Calu3 (cell line): ENCODE measurements at regions not wholly inside any gene's neighbourhood (a gene's known extent, or its start where the extent isn't known, plus 50 kb on each side); places are given as distances from the start of the nearest gene placed in this dataset.

ENCODE experiments used
- BruUV-seq: library from RNA; stranded (reverse); fragments of 400-500 nt; replicated peaks from 2 replicates; lab custom pipeline; 2021; lab: Mats Ljungman, UMichigan
- CTCF ChIA-PET: fragments of 300-600 bp; sonication (Branson Sonifier 250); formaldehyde crosslinking; loops from one replicate; lab custom pipeline; 2022; ENCODE audit warnings: antibody characterized with exemption; lab: Charles Lee
- DNase-seq: peaks from one replicate; pipeline ENCODE4 v3.0.0; 2022
- H3K27ac Mint-ChIP-seq: one replicate; pipeline ENCODE4 v1.8.0; 2022; ENCODE audit warnings: mixed read lengths; ENCODE audit not compliant: unreplicated experiment
- H3K27me3 Mint-ChIP-seq: one replicate; pipeline ENCODE4 v1.8.0; 2022; ENCODE audit warnings: mixed read lengths; ENCODE audit not compliant: unreplicated experiment
- H3K36me3 Mint-ChIP-seq: one replicate; pipeline ENCODE4 v1.8.0; 2022; ENCODE audit warnings: mild to moderate bottlenecking, moderate library complexity, mixed read lengths; ENCODE audit not compliant: insufficient read depth, unreplicated experiment
- H3K4me1 Mint-ChIP-seq: one replicate; pipeline ENCODE4 v1.8.0; 2022; ENCODE audit warnings: mild to moderate bottlenecking, low read depth, mixed read lengths; ENCODE audit not compliant: unreplicated experiment
- H3K4me3 Mint-ChIP-seq: one replicate; pipeline ENCODE4 v1.8.0; 2022; ENCODE audit warnings: mild to moderate bottlenecking, low read depth, moderate library complexity, mixed read lengths; ENCODE audit not compliant: unreplicated experiment
- H3K9me3 Mint-ChIP-seq: one replicate; pipeline ENCODE4 v1.8.0; 2022; ENCODE audit warnings: low read depth, mixed read lengths; ENCODE audit not compliant: unreplicated experiment
- intact Hi-C: fragments of 100-400 bp; cut with micrococcal nuclease; formaldehyde crosslinking; loops from one replicate; pipeline ENCODE4 v1.10.0; 2022; ENCODE audit not compliant: unreplicated experiment
- TF ChIP-seq, protein P1 (sequence below): fragments of 200-600 bp; IDR thresholded peaks from one replicate; pipeline ENCODE4 v1.8.0; 2022; ENCODE audit warnings: antibody characterized with exemption; ENCODE audit not compliant: unreplicated experiment

DNA sequence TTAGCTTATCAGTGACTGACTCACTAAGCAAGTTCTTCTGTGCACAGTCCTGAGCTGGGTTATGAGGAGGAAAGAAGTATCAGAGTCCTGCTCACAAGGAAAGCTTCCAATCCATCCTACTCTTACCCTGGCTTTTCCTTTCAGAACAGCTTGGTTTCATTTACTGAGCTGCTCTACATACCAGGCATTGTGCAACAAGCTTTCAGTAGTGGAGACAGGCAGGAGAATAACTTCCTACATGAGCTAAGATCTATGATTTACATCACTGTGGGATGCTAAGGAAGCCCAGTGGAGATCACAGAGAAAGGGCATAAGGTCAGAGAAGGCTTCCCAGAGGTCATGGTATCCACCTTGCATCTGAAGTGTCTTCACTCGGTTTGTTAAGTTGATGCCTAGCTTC lies 144.5 kb downstream of the MAP3K7 start:
- H3K9me3 Mint-ChIP-seq: no peaks in the 10 kb centered on the region
- H3K4me1 Mint-ChIP-seq: no peaks in the 10 kb centered on the region
- no peak for DNase-seq
- H3K4me3 Mint-ChIP-seq: no peak overlapping the region
- H3K36me3 Mint-ChIP-seq: no peaks in the 10 kb centered on the region
- BruUV-seq: no TSS peak
- no peak overlapping the region for H3K27ac Mint-ChIP-seq
- intact Hi-C loops: no loop called here
- H3K27me3 Mint-ChIP-seq: no peaks in the 10 kb centered on the region
- CTCF ChIA-PET: interaction anchor here (0.7 kb wide), 1 partner anchor 17 kb away, joined by 3 read pairs; no protein-coding TSS in a partner anchor
- TF ChIP-seq, protein P1, sequence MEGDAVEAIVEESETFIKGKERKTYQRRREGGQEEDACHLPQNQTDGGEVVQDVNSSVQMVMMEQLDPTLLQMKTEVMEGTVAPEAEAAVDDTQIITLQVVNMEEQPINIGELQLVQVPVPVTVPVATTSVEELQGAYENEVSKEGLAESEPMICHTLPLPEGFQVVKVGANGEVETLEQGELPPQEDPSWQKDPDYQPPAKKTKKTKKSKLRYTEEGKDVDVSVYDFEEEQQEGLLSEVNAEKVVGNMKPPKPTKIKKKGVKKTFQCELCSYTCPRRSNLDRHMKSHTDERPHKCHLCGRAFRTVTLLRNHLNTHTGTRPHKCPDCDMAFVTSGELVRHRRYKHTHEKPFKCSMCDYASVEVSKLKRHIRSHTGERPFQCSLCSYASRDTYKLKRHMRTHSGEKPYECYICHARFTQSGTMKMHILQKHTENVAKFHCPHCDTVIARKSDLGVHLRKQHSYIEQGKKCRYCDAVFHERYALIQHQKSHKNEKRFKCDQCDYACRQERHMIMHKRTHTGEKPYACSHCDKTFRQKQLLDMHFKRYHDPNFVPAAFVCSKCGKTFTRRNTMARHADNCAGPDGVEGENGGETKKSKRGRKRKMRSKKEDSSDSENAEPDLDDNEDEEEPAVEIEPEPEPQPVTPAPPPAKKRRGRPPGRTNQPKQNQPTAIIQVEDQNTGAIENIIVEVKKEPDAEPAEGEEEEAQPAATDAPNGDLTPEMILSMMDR: no peak

DNA sequence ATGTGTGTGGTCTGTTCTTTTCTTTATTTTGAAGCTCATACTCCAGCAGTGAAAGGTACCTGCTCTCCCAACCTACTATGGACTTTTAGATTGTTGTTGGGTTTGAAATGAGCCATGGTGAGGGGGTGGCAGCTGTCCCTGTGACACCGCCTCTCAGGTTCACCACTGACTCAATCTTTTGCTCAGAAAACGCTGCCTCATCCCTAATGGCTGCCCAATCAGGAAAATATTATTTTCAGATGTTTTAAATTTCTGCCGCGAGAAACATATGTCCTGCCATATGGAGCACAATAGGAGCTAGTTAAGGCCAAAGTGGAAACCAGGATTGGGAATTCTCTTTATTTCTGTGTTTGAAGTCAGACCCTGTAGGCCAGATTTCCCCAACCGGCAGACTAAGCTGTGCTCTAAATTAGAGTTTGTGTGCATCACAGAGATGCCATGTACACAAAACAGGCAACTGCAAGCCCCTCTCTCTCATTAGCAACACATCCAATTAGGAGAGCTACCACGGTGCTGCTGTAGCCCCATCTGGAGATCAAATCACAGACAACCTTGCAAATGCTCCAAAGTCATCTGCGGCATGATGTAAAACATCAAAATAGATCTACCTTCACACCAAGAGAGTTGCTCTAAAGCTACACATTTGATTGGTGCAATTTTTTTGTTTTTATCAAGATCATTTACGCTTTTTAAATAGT lies 144.1 kb upstream of the BACH2 start:
- H3K4me1 Mint-ChIP-seq: no peaks in the 10 kb centered on the region
- H3K36me3 Mint-ChIP-seq: no peaks in the 10 kb centered on the region
- BruUV-seq: no TSS peak
- H3K27ac Mint-ChIP-seq: no peak overlapping the region
- no peak for DNase-seq
- CTCF ChIA-PET: interaction anchor here (0.6 kb wide), 1 partner anchor 500 kb away, joined by 3 read pairs; no protein-coding TSS in a partner anchor
- intact Hi-C loops: no loop called here
- H3K9me3 Mint-ChIP-seq: no peaks in the 10 kb centered on the region
- no peak overlapping the region for H3K4me3 Mint-ChIP-seq
- no peaks in the 10 kb centered on the region for H3K27me3 Mint-ChIP-seq
- TF ChIP-seq, protein P1: no peak

DNA sequence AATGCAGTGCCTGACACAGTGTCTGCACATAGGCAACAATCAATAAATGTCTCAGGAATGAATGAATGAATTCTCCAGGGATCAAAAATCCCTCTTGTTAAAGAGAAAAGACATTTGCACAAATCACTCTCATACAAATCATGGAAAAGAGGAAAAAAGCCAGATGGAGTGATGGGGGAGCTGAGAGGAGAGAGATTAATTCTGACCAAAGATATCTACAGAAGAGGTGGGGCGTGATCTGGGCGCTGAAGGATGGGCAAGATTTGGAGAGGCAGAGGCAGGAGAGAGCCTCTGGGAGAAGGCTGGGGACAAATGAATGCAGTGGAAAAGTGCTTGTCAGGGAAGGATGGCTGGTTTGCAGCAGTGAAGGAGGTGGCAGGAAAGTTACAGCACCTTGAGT lies 142.9 kb upstream of the BACH2 start:
- intact Hi-C loops: no loop called here
- no TSS peak for BruUV-seq
- Mint-ChIP-seq H3K27ac (no peak overlapping the region), H3K4me1 (no peaks in the 10 kb centered on the region), H3K9me3 (no peaks in the 10 kb centered on the region), H3K36me3 (no peaks in the 10 kb centered on the region), H3K27me3 (no peaks in the 10 kb centered on the region), H3K4me3 (no peak overlapping the region)
- TF ChIP-seq, protein P1: no peak
- CTCF ChIA-PET: no interaction called here
- no peak for DNase-seq

- peaks cover 5% of the 10 kb centered on the region for H3K9me3 Mint-ChIP-seq
- no peak overlapping the region for H3K4me3 Mint-ChIP-seq
- H3K27me3 Mint-ChIP-seq: no peaks in the 10 kb centered on the region
- TF ChIP-seq, protein P1: no peak
- DNase-seq: no peak
- intact Hi-C loops: no loop called here
- H3K36me3 Mint-ChIP-seq: no peaks in the 10 kb centered on the region
- H3K27ac Mint-ChIP-seq: no peak overlapping the region
- no TSS peak for BruUV-seq
- CTCF ChIA-PET: no interaction called here
- peaks cover 11% of the 10 kb centered on the region for H3K4me1 Mint-ChIP-seq
These were observed 139.8 kb upstream of the BACH2 start for GRCh38 chr6:90436403-90436802.
